C4-2B (cell line): ENCODE measurements at regions not wholly inside any gene's neighbourhood (a gene's known extent, or its start where the extent isn't known, plus 50 kb on each side); places are given as distances from the start of the nearest gene placed in this dataset.

Experiments
- H3K27ac ChIP-seq: fragments of 450-650 bp; 2 replicates; pipeline ENCODE4 v1.5.1; 2017
- ZFX ChIP-seq: fragments of 450-650 bp; IDR thresholded peaks from 2 replicates; pipeline ENCODE4 v1.6.1; 2017
- TF ChIP-seq, protein P1 (sequence below): fragments of 450-650 bp; conservative IDR thresholded peaks from 2 replicates; pipeline ENCODE4 v1.5.1; 2017; ENCODE audit warnings: mild to moderate bottlenecking

DNA sequence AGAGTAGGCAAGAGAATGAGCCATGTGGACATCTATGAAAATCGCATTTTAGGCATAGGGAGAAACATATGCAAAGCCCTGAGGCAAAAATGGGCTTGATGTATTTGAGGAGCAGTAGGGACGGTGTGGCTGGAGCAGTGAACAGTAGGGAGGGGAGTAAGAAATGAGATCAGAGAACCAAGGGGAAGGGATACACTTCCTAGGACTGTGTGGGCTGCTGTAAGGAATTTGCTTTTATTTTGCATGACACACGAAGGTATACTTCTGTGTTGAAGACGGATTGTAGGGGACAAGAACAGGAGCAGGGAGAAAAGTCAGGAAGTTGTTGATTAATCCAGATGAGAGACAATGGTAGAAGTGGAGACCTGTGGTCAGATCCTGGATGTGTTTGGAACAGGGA lies 572.1 kb downstream of the JRKL start:
- H3K27ac ChIP-seq, result no peak overlapping the region
- TF ChIP-seq ZFX, result no peak
- TF ChIP-seq, protein P1, sequence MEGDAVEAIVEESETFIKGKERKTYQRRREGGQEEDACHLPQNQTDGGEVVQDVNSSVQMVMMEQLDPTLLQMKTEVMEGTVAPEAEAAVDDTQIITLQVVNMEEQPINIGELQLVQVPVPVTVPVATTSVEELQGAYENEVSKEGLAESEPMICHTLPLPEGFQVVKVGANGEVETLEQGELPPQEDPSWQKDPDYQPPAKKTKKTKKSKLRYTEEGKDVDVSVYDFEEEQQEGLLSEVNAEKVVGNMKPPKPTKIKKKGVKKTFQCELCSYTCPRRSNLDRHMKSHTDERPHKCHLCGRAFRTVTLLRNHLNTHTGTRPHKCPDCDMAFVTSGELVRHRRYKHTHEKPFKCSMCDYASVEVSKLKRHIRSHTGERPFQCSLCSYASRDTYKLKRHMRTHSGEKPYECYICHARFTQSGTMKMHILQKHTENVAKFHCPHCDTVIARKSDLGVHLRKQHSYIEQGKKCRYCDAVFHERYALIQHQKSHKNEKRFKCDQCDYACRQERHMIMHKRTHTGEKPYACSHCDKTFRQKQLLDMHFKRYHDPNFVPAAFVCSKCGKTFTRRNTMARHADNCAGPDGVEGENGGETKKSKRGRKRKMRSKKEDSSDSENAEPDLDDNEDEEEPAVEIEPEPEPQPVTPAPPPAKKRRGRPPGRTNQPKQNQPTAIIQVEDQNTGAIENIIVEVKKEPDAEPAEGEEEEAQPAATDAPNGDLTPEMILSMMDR, result no peak

DNA sequence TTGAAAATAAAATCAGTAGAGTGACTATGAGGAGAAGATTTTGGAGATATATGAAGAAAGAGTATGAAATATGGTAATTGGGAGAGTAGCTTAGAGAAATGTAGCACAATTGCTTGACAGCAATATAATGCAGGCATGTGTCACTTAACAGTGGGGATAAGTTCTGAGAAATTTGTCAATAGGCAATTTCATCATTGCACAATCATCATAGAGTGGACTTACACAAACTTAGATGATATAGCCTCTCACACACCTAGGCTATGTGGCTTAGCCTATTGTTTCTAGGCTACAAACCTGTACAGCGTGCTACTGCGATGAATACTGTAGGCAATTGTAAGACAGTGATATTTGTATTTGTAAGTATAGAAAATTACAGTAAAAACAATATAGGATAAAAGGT lies 573.6 kb downstream of the JRKL start:
- H3K27ac ChIP-seq, result no peak overlapping the region
- TF ChIP-seq ZFX, result no peak
- TF ChIP-seq, protein P1, result no peak

DNA sequence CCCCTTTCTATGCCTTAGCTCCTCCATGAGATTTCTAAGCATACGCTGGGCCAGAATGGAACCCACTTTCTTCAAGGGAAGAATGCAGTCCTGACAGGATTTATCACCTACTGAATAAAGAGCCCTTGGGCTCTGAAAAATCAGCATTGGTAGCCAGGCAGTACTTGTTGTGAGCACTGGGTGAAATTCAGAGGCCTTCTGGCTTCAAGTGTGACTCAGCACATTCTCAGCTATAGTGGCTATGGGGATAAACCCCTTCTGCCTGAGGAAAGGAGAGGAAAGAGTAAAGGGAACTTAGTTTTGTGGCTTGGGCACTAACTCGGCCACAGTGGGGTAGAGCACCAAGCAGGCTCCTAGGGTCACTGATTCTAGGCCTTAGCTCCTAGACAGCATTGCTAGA lies 574.8 kb downstream of the JRKL start:
- TF ChIP-seq ZFX, result no peak
- TF ChIP-seq, protein P1, result no peak
- no peak overlapping the region for H3K27ac ChIP-seq

GRCh38 chr11:96967616-96968015 lies 577.8 kb downstream of the JRKL start:
- no peak for TF ChIP-seq ZFX
- TF ChIP-seq, protein P1, result no peak
- no peak overlapping the region for H3K27ac ChIP-seq

DNA sequence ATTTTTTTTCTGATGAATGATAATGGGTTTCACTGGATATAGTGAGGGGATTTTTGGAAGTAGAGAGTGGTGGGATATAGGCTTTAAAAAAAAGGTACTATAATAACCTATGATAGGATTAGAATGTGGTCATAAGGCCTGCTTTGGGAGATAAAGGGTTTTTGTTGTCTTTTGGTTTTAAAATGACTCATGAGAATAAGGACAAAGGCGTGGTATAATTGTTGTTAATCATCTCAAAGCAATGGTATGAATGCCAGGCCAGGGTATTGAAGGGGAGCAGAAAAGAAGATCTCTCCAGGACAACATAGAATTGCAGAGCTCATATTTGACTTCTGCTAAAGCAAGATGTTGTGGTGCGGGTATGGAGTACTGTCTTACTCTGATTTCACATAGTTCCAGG lies 579.4 kb downstream of the JRKL start:
- TF ChIP-seq, protein P1, result no peak
- no peak for TF ChIP-seq ZFX
- no peak overlapping the region for H3K27ac ChIP-seq

DNA sequence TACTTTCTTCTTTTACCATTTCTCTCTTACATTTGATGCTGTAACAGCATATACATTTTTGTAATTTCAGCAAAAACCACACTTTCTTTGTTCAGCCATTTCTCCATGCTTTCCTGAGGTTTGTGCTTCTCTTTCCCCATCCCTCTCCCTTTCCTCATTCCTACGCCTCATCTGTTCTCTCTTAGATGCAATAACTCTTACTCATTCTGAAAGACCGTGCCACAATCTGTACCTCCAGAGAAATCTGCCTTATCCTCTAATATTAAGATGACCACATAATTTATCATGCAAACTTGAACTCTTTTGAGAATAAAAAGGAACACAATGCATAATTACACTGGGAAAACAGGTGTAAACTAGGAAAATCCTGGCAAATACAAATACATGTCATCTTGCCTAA lies 588.9 kb downstream of the JRKL start:
- no peak overlapping the region for H3K27ac ChIP-seq

GRCh38 chr11:96986516-96986915 lies 596.7 kb downstream of the JRKL start:
- TF ChIP-seq, protein P1, result no peak
- TF ChIP-seq ZFX, result no peak
- H3K27ac ChIP-seq, result no peak overlapping the region

More for the DNA sequence above, 588.9 kb downstream of the JRKL start:
- no peak for TF ChIP-seq ZFX
- TF ChIP-seq, protein P1, result no peak
